ENCODE measurements at regions not wholly inside any gene's neighbourhood (a gene's known extent, or its start where the extent isn't known, plus 50 kb on each side); places are given as distances from the start of the nearest gene placed in this dataset.

- Histone ChIP-seq H3K27me3 (no peaks in the 10 kb centered on the region), H3K4me1 (no peaks in the 10 kb centered on the region), H3K4me3 (no peak overlapping the region), H3K27ac (no peak overlapping the region), H3K36me3 (no peaks in the 10 kb centered on the region), H3K9me3 (no peaks in the 10 kb centered on the region)
- TF ChIP-seq CTCF (IDR thresholded peaks at IDR 0.05) (no peak), POLR2A (IDR thresholded peaks at IDR 0.05) (no peak)
- DNase-seq, result no peak
- 29 to 56% (median 39%) methylated on average over 1 of the region's 1 CpG for WGBS, 4 donors
- intact Hi-C loops (cut with DNase I), result no loop called here
- ATAC-seq, result no peak
These were observed 365.0 kb downstream of the GPM6A start for GRCh38 chr4:175447016-175447415.

- H3K4me1 ChIP-seq, result no peaks in the 10 kb centered on the region
- DNase-seq, result no peak
- no peaks in the 10 kb centered on the region for H3K27me3 ChIP-seq
- no peak for TF ChIP-seq CTCF (IDR thresholded peaks at IDR 0.05)
- no peak for TF ChIP-seq POLR2A (IDR thresholded peaks at IDR 0.05)
- no peak overlapping the region for H3K4me3 ChIP-seq
- peaks cover 0 to 9% (median 3%) of the 10 kb centered on the region in 12 donors for H3K9me3 ChIP-seq
- intact Hi-C loops (cut with DNase I), result no loop called here
- H3K36me3 ChIP-seq, result no peaks in the 10 kb centered on the region
- no peak for ATAC-seq
- H3K27ac ChIP-seq, result no peak overlapping the region
These were observed 361.6 kb downstream of the GPM6A start for GRCh38 chr4:175450446-175450845.

GRCh38 chr4:175451238-175451965 lies 360.7 kb downstream of the GPM6A start:
- TF ChIP-seq CTCF (IDR thresholded peaks at IDR 0.05) (no peak), POLR2A (IDR thresholded peaks at IDR 0.05) (no peak)
- intact Hi-C loops (cut with DNase I), result no loop called here
- no peak overlapping the region for H3K27ac ChIP-seq
- no peaks in the 10 kb centered on the region for H3K36me3 ChIP-seq
- no peaks in the 10 kb centered on the region for H3K4me1 ChIP-seq
- H3K4me3 ChIP-seq, result no peak overlapping the region
- H3K27me3 ChIP-seq, result no peaks in the 10 kb centered on the region
- ATAC-seq (no peak), DNase-seq (no peak)
- 72 to 77% (median 74%) methylated on average over 8 of the region's 8 CpGs for WGBS, 4 donors
- H3K9me3 ChIP-seq, result peaks cover 0 to 14% (median 5%) of the 10 kb centered on the region in 12 donors

GRCh38 chr4:175453456-175453855 lies 358.6 kb downstream of the GPM6A start:
- H3K4me3 ChIP-seq, result no peak overlapping the region
- H3K36me3 ChIP-seq, result no peaks in the 10 kb centered on the region
- WGBS, 4 donors, result 49 to 72% (median 67%) methylated on average over 2 of the region's 2 CpGs
- H3K27me3 ChIP-seq, result no peaks in the 10 kb centered on the region
- H3K9me3 ChIP-seq, result peaks cover 0 to 14% (median 5%) of the 10 kb centered on the region in 12 donors
- ATAC-seq (no peak), DNase-seq (no peak)
- no peaks in the 10 kb centered on the region for H3K4me1 ChIP-seq
- intact Hi-C loops (cut with DNase I), result no loop called here
- H3K27ac ChIP-seq, result no peak overlapping the region
- TF ChIP-seq POLR2A (IDR thresholded peaks at IDR 0.05), result no peak
- no peak for TF ChIP-seq CTCF (IDR thresholded peaks at IDR 0.05)
